ENCODE measurements at regions not wholly inside any gene's neighbourhood (a gene's known extent, or its start where the extent isn't known, plus 50 kb on each side); places are given as distances from the start of the nearest gene placed in this dataset.
"Not testable (repeated sequence)": the region's sequence is repeated elsewhere in the genome, so short reads cannot be mapped to it uniquely, and the experiment has no call there.

- DNase-seq, result no peak
Observed at GRCh38 chr1:30550365-30551220, 172.8 kb downstream of the MATN1 start.

GRCh38 chr1:30549872-30550271, 173.5 kb downstream of the MATN1 start:
- not testable (repeated sequence) for DNase-seq

- DNase-seq, result no peak
Observed at GRCh38 chr1:30548294-30548693, 175.1 kb downstream of the MATN1 start.

- not testable (repeated sequence) for DNase-seq
Observed at GRCh38 chr1:30547326-30547725, 176.1 kb downstream of the MATN1 start.

- no peak for DNase-seq
Observed at GRCh38 chr1:30545365-30545764, 178.0 kb downstream of the MATN1 start.

- DNase-seq, result no peak
Observed at GRCh38 chr1:30541721-30542485, 181.5 kb downstream of the MATN1 start.

- DNase-seq, result no peak
Observed at GRCh38 chr1:30540611-30541192, 182.7 kb downstream of the MATN1 start.

- no peak for DNase-seq
Observed at GRCh38 chr1:30539884-30540283, 183.5 kb downstream of the MATN1 start.

- no peak for DNase-seq
Observed at GRCh38 chr1:30538993-30539867, 184.2 kb downstream of the MATN1 start.

GRCh38 chr1:30538226-30538992, 185.0 kb downstream of the MATN1 start:
- DNase-seq, result no peak

GRCh38 chr1:30537279-30537678, 186.1 kb downstream of the MATN1 start:
- DNase-seq, result no peak

- DNase-seq, result no peak
Observed at GRCh38 chr1:30536530-30536929, 186.9 kb downstream of the MATN1 start.

GRCh38 chr1:30535595-30536325, 187.6 kb downstream of the MATN1 start:
- no peak for DNase-seq

- DNase-seq, result no peak
Observed at GRCh38 chr1:30534551-30534940, 188.8 kb downstream of the MATN1 start.

- no peak for DNase-seq
Observed at GRCh38 chr1:30533796-30534550, 189.4 kb downstream of the MATN1 start.

- no peak for DNase-seq
Observed at GRCh38 chr1:30533141-30533540, 190.2 kb downstream of the MATN1 start.

- no peak for DNase-seq
Observed at GRCh38 chr1:30532621-30533020, 190.8 kb downstream of the MATN1 start.

- no peak for DNase-seq
Observed at GRCh38 chr1:30527511-30528140, 195.8 kb downstream of the MATN1 start.

- DNase-seq, result no peak
Observed at GRCh38 chr1:30526652-30527345, 196.6 kb downstream of the MATN1 start.
